ENCODE measurements at regions not wholly inside any gene's neighbourhood (a gene's known extent, or its start where the extent isn't known, plus 50 kb on each side); places are given as distances from the start of the nearest gene placed in this dataset.

GRCh38 chr2:42897358-42897757, 105.0 kb upstream of the HAAO start:
- Histone ChIP-seq H3K36me3 (ENCODE audit: control insufficient read depth, insufficient read depth, low read length) (no peaks in the 10 kb centered on the region), H3K9ac (no peak overlapping the region), H3K79me2 (no peaks in the 10 kb centered on the region), H3K4me3 (ENCODE audit: low read depth, low read length) (no peak overlapping the region), H2AFZ (no peak overlapping the region), H3K9me3 (ENCODE audit: control insufficient read depth, low read length) (no peaks in the 10 kb centered on the region), H3K27me3 (ENCODE audit: control insufficient read depth, insufficient read depth, low read length) (no peaks in the 10 kb centered on the region), H3K4me1 (no peaks in the 10 kb centered on the region), H3K4me2 (ENCODE audit: low read length) (no peak overlapping the region), H3K27ac (no peak overlapping the region)
- TF ChIP-seq, protein P1, sequence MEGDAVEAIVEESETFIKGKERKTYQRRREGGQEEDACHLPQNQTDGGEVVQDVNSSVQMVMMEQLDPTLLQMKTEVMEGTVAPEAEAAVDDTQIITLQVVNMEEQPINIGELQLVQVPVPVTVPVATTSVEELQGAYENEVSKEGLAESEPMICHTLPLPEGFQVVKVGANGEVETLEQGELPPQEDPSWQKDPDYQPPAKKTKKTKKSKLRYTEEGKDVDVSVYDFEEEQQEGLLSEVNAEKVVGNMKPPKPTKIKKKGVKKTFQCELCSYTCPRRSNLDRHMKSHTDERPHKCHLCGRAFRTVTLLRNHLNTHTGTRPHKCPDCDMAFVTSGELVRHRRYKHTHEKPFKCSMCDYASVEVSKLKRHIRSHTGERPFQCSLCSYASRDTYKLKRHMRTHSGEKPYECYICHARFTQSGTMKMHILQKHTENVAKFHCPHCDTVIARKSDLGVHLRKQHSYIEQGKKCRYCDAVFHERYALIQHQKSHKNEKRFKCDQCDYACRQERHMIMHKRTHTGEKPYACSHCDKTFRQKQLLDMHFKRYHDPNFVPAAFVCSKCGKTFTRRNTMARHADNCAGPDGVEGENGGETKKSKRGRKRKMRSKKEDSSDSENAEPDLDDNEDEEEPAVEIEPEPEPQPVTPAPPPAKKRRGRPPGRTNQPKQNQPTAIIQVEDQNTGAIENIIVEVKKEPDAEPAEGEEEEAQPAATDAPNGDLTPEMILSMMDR (IDR thresholded peaks at IDR 0.05): no peak

DNA sequence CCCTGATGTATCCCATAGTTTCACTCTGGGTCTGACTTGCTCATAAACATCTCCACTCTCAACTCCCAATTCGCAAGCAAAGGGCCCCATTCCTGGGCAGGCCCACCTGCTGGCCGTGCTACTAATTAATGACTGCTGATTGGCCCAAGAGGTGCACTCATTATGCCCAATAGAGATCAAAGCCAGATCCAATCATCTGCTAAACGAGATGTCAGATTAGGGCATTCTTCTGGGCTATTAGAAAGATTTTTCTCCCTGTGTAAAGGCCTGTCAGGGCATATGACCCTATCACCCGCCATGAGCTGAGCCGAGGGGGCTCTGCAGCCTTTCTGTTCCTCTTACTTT, 103.4 kb upstream of the HAAO start:
- Histone ChIP-seq H3K4me2 (ENCODE audit: low read length) (no peak overlapping the region), H3K36me3 (ENCODE audit: control insufficient read depth, insufficient read depth, low read length) (no peaks in the 10 kb centered on the region), H3K4me1 (no peaks in the 10 kb centered on the region), H3K27ac (no peak overlapping the region), H3K27me3 (ENCODE audit: control insufficient read depth, insufficient read depth, low read length) (no peaks in the 10 kb centered on the region), H2AFZ (no peak overlapping the region), H3K9me3 (ENCODE audit: control insufficient read depth, low read length) (no peaks in the 10 kb centered on the region), H3K4me3 (ENCODE audit: low read depth, low read length) (no peak overlapping the region), H3K79me2 (no peaks in the 10 kb centered on the region), H3K9ac (no peak overlapping the region)
- TF ChIP-seq, protein P1 (IDR thresholded peaks at IDR 0.05): no peak

- H3K4me2 ChIP-seq (ENCODE audit: low read length): no peak overlapping the region
- no peaks in the 10 kb centered on the region for H3K36me3 ChIP-seq (ENCODE audit: control insufficient read depth, insufficient read depth, low read length)
- no peak overlapping the region for H3K9ac ChIP-seq
- H3K4me3 ChIP-seq (ENCODE audit: low read depth, low read length): no peak overlapping the region
- no peaks in the 10 kb centered on the region for H3K4me1 ChIP-seq
- H3K27ac ChIP-seq: no peak overlapping the region
- TF ChIP-seq, protein P1 (IDR thresholded peaks at IDR 0.05): no peak
- no peaks in the 10 kb centered on the region for H3K79me2 ChIP-seq
- H3K27me3 ChIP-seq (ENCODE audit: control insufficient read depth, insufficient read depth, low read length): no peaks in the 10 kb centered on the region
- no peak overlapping the region for H2AFZ ChIP-seq
- no peaks in the 10 kb centered on the region for H3K9me3 ChIP-seq (ENCODE audit: control insufficient read depth, low read length)
Observed at GRCh38 chr2:42895134-42895790, 102.9 kb upstream of the HAAO start.

GRCh38 chr2:42893047-42893758, 100.8 kb upstream of the HAAO start:
- Histone ChIP-seq H3K27me3 (ENCODE audit: control insufficient read depth, insufficient read depth, low read length) (no peaks in the 10 kb centered on the region), H3K27ac (no peak overlapping the region), H3K36me3 (ENCODE audit: control insufficient read depth, insufficient read depth, low read length) (no peaks in the 10 kb centered on the region), H3K9me3 (ENCODE audit: control insufficient read depth, low read length) (no peaks in the 10 kb centered on the region), H2AFZ (no peak overlapping the region), H3K4me1 (no peaks in the 10 kb centered on the region), H3K79me2 (no peaks in the 10 kb centered on the region), H3K4me3 (ENCODE audit: low read depth, low read length) (no peak overlapping the region), H3K9ac (no peak overlapping the region), H3K4me2 (ENCODE audit: low read length) (no peak overlapping the region)
- TF ChIP-seq, protein P1 (IDR thresholded peaks at IDR 0.05): no peak

All from parathyroid adenoma (tissue), 2 donors.